SK-N-SH treated with all-trans-retinoic acid at 6 μM for 48 hours (cell line): ENCODE measurements at regions not wholly inside any gene's neighbourhood (a gene's known extent, or its start where the extent isn't known, plus 50 kb on each side); places are given as distances from the start of the nearest gene placed in this dataset.

Experiments used
- BACH2 ChIP-seq: fragments of 250-450 bp; sonication (Bioruptor Pico); IDR thresholded peaks from 2 replicates; pipeline ENCODE4 v1.9.0; 2021; ENCODE audit warnings: mild to moderate bottlenecking, borderline replicate concordance
- ESRRG ChIP-seq: fragments of 250-450 bp; sonication (Bioruptor Pico); IDR thresholded peaks from 2 replicates; pipeline ENCODE4 v1.6.1; 2021; ENCODE audit warnings: mild to moderate bottlenecking
- GLIS3 ChIP-seq: fragments of 250-450 bp; sonication (Bioruptor Pico); IDR thresholded peaks from 2 replicates; pipeline ENCODE4 v1.5.0; 2020; ENCODE audit warnings: mild to moderate bottlenecking, moderate library complexity
- ISL1 ChIP-seq: fragments of 250-450 bp; sonication (Bioruptor Pico); IDR thresholded peaks from 2 replicates; pipeline ENCODE4 v2.1.2; 2022; ENCODE audit warnings: mild to moderate bottlenecking, moderate library complexity
- PATZ1 ChIP-seq: fragments of 250-450 bp; sonication (Bioruptor Pico); IDR thresholded peaks from 2 replicates; pipeline ENCODE4 v1.8.0; 2020; ENCODE audit warnings: mild to moderate bottlenecking, moderate library complexity, borderline replicate concordance
- POU6F1 ChIP-seq: fragments of 250-450 bp; sonication (Bioruptor Pico); IDR thresholded peaks from 2 replicates; pipeline ENCODE4 v1.8.0; 2021; ENCODE audit warnings: low read depth, mild to moderate bottlenecking, moderate library complexity, borderline replicate concordance
- PPARA ChIP-seq: fragments of 250-450 bp; sonication (Bioruptor Pico); IDR thresholded peaks from 2 replicates; pipeline ENCODE4 v1.5.0; 2020; ENCODE audit warnings: mild to moderate bottlenecking, borderline replicate concordance
- RARB ChIP-seq: fragments of 250-450 bp; sonication (Bioruptor Pico); IDR thresholded peaks from 2 replicates; pipeline ENCODE4 v1.8.0; 2021; ENCODE audit warnings: mild to moderate bottlenecking, moderate library complexity
- TOX ChIP-seq: fragments of 250-450 bp; sonication (Bioruptor Pico); IDR thresholded peaks from 2 replicates; pipeline ENCODE4 v1.8.0; 2021; ENCODE audit warnings: mild to moderate bottlenecking, moderate library complexity, borderline replicate concordance
- ZFP3 ChIP-seq: fragments of 250-450 bp; sonication (Bioruptor Pico); IDR thresholded peaks from 2 replicates; pipeline ENCODE4 v1.5.0; 2020; ENCODE audit warnings: mild to moderate bottlenecking, moderate library complexity
- ZNF565 ChIP-seq: fragments of 450-650 bp; formaldehyde crosslinking; conservative IDR thresholded peaks from 2 replicates; pipeline ENCODE4 v1.5.0; 2020; ENCODE audit warnings: low read depth, mild to moderate bottlenecking, moderate library complexity
- TF ChIP-seq, protein P1 (sequence below): fragments of 250-450 bp; sonication (Bioruptor Pico); IDR thresholded peaks from 2 replicates; pipeline ENCODE4 v1.5.1; 2020; ENCODE audit warnings: low read depth, mild to moderate bottlenecking, moderate library complexity
- TF ChIP-seq, protein P2 (sequence below): fragments of 250-450 bp; sonication (Bioruptor Pico); IDR thresholded peaks from 2 replicates; pipeline ENCODE4 v1.5.1; 2021; ENCODE audit warnings: mild to moderate bottlenecking, moderate library complexity

- TF ChIP-seq, protein P1, sequence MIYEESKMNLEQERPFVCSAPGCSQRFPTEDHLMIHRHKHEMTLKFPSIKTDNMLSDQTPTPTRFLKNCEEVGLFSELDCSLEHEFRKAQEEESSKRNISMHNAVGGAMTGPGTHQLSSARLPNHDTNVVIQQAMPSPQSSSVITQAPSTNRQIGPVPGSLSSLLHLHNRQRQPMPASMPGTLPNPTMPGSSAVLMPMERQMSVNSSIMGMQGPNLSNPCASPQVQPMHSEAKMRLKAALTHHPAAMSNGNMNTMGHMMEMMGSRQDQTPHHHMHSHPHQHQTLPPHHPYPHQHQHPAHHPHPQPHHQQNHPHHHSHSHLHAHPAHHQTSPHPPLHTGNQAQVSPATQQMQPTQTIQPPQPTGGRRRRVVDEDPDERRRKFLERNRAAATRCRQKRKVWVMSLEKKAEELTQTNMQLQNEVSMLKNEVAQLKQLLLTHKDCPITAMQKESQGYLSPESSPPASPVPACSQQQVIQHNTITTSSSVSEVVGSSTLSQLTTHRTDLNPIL (CRISPR knock-in tag) = no peak
- no peak for TF ChIP-seq GLIS3 (CRISPR knock-in tag)
- TF ChIP-seq, protein P2, sequence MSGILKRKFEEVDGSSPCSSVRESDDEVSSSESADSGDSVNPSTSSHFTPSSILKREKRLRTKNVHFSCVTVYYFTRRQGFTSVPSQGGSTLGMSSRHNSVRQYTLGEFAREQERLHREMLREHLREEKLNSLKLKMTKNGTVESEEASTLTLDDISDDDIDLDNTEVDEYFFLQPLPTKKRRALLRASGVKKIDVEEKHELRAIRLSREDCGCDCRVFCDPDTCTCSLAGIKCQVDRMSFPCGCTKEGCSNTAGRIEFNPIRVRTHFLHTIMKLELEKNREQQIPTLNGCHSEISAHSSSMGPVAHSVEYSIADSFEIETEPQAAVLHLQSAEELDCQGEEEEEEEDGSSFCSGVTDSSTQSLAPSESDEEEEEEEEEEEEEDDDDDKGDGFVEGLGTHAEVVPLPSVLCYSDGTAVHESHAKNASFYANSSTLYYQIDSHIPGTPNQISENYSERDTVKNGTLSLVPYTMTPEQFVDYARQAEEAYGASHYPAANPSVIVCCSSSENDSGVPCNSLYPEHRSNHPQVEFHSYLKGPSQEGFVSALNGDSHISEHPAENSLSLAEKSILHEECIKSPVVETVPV = no peak
- no peak for TF ChIP-seq ZFP3 (CRISPR knock-in tag)
- no peak for TF ChIP-seq ISL1 (CRISPR knock-in tag)
- no peak for TF ChIP-seq PPARA (CRISPR knock-in tag)
- TF ChIP-seq ESRRG (CRISPR knock-in tag) = no peak
- TF ChIP-seq POU6F1 (CRISPR knock-in tag) = no peak
- no peak for TF ChIP-seq BACH2 (CRISPR knock-in tag)
- no peak for TF ChIP-seq TOX (CRISPR knock-in tag)
- TF ChIP-seq RARB (CRISPR knock-in tag) = no peak
- no peak for TF ChIP-seq ZNF565 (CRISPR knock-in tag)
- no peak for TF ChIP-seq PATZ1 (CRISPR knock-in tag)
Measured at GRCh38 chr1:4851385-4852065, 197.1 kb downstream of the AJAP1 start.
